ENCODE measurements at regions not wholly inside any gene's neighbourhood (a gene's known extent, or its start where the extent isn't known, plus 50 kb on each side); places are given as distances from the start of the nearest gene placed in this dataset.

DNA sequence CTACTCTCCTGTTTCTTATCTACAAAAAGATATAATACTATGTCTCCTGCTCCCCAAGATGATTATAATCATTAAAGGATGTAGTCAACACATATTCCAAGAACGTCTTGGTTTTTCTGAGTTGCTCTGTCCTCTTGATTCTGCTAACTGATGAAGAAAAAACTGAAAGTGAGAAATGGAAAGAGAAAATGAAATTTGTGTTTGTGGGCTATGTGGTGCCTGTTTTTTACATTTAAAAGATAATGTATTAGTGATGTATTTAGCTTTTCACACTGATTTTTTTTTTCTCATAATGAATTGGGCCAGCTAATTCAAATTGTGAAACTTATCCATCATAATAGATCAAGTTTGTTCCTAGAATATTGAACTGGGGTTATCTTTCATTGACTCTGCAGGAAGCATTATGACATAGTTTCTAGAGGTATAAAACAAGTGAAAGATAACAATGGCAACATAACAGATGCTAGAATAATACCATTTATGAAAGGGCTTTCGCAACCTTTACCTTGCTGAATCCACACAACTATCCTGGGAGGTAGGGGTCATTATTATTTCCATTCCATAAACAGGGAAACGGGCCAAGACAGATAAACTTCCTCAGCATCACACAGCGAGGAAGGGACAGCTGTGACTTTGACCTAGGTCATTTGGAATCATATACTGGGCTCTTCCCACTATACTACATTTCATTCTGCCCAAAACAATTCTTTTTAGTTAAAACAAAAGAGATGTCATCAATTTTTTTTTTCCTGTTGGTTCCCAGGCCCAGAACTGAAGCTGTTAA, 336.7 kb downstream of the GJA1 start:
- TF ChIP-seq POLR2AphosphoS5 (IDR thresholded peaks at IDR 0.05), result no peak
- no peak for TF ChIP-seq CTCF (IDR thresholded peaks at IDR 0.05)

Data from transverse colon (tissue), 4 donors.